HG02759 (cell line): ENCODE measurements at regions not wholly inside any gene's neighbourhood (a gene's known extent, or its start where the extent isn't known, plus 50 kb on each side); places are given as distances from the start of the nearest gene placed in this dataset.

Experiments used
- ATAC-seq: cut with Tn5 transposase; IDR thresholded peaks from one replicate; pipeline ENCODE4 v1.9.1; 2021; ENCODE audit warnings: mild to moderate bottlenecking, moderate library complexity; ENCODE audit not compliant: unreplicated experiment

GRCh38 chr9:1946526-1947283 lies 68.4 kb upstream of the SMARCA2 start:
- no peak for ATAC-seq

- ATAC-seq: no peak
Measured at GRCh38 chr9:1947438-1947837, 67.7 kb upstream of the SMARCA2 start.

GRCh38 chr9:1948541-1948940 lies 66.6 kb upstream of the SMARCA2 start:
- no peak for ATAC-seq

- ATAC-seq: no peak
Measured at GRCh38 chr9:1951446-1951845, 63.7 kb upstream of the SMARCA2 start.

- ATAC-seq: no peak
Measured at GRCh38 chr9:1952001-1952400, 63.1 kb upstream of the SMARCA2 start.

- no peak for ATAC-seq
Measured at GRCh38 chr9:1954238-1954637, 60.9 kb upstream of the SMARCA2 start.

- ATAC-seq: no peak
Measured at GRCh38 chr9:1956958-1957357, 58.2 kb upstream of the SMARCA2 start.

- ATAC-seq: no peak
Measured at GRCh38 chr9:1957856-1958255, 57.3 kb upstream of the SMARCA2 start.

GRCh38 chr9:1959371-1959770 lies 55.8 kb upstream of the SMARCA2 start:
- no peak for ATAC-seq

GRCh38 chr9:1960342-1961042 lies 54.7 kb upstream of the SMARCA2 start:
- no peak for ATAC-seq

- ATAC-seq: no peak
Measured at GRCh38 chr9:1962122-1962521, 53.0 kb upstream of the SMARCA2 start.

GRCh38 chr9:1962588-1963106 lies 52.5 kb upstream of the SMARCA2 start:
- ATAC-seq: no peak

- ATAC-seq: no peak
Measured at GRCh38 chr9:1964093-1964492, 51.1 kb upstream of the SMARCA2 start.
